Hypothalamus (tissue), 51 donors: ENCODE measurements at regions not wholly inside any gene's neighbourhood (a gene's known extent, or its start where the extent isn't known, plus 50 kb on each side); places are given as distances from the start of the nearest gene placed in this dataset.
A peak's percentile ranks its signal among the peaks of the same experiment; 100 is the strongest.
"Not testable (repeated sequence)": the region's sequence is repeated elsewhere in the genome, so short reads cannot be mapped to it uniquely, and the experiment has no call there.

ENCODE experiments used
- DNase-seq, 51 donors: peaks; one replicate each; lab custom pipeline; 2025; lab: John Stamatoyannopoulos, UW

DNA sequence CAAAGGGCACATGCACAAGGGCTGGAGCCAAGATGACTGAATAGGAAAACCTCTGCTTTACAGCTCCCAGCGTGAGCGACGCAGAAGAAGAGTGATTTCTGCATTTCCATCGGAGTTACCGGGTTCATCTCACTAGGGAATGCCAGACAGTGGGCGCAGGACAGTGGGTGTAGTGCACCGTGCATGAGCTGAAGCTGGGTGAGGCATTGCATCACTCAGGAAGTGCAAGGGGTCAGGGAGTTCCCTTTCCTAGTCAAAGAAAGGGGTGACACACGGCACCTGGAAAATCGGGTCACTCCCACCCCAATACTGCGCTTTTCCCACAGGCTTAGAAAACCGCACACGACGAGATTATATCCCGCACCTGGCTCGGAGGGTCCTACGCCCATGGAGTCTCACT is 64.5 kb upstream of the HTR1E start:
- not testable (repeated sequence) for DNase-seq

DNA sequence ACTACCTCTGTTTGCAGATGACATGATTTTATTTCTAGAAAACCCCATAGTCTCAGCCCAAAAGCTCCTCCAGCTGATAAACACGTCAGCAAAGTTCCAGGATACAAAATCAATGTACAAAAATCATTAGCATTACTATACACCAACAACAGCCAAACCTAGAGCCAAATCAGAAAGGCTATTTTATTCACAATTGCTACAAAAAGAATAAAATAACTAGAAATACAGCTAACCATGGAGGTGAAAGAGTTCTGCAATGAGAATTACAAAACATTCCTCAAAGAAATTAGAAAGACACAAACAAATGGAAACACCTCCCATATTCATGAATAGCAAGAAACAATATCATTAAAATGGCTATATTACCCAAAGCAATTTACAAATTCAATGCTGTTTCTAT is 65.6 kb upstream of the HTR1E start:
- no peak for DNase-seq

DNA sequence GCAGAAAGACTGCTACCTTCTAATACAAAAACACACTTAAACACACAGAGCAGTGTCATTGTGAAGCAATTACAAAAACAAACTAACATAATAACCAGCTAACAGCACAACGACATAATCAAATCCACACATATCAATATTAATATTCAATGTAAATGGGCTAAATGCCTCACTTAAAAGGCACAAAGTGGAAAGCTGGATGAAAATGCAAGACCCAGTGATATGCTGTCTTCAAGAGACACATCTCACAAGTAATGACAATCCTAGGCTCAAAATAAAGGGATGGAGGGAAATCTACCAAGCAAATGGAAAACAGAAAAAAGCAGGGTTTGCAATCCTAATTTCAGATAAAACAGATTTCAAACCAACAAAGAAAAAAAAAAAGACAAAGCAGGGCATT is 67.8 kb upstream of the HTR1E start:
- no peak for DNase-seq

DNA sequence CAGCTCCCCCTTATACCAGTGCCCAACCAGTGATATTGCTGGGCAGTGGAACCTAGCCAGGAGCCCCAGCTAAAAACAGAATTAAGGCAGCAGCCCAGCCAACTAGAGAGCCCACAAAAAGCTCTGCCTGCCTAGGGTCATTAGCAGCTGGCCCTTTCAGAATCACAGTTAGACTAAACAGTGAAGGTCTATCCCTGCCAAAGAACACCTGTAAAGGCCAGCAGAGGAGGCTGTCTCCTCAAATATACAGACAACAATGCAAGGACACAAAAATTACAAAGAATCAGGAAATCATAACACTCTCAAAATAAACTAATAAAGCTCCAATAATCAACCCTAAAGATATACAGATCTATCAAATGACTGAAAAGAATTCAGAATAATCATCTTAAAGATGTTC is 77.8 kb upstream of the HTR1E start:
- no peak for DNase-seq

DNA sequence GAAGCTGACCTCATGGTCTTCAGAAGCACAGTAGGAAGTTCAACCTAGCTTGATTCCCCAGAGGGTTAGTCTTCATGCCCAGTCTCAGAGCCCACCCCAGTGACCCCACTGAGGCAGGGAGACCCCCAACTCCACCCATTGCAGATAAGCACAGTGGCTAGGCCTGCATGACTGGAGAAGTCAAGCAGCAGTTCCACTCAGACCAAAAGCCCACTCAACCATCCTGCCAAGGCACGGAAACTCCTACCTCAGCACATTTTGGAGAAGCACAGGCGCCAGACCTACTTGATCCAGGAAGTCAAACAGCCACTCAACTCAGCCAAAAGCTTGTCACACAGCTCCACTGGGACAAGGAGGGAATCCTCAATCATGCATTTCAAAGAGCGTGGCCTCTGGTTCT is 78.4 kb upstream of the HTR1E start:
- no peak for DNase-seq

DNA sequence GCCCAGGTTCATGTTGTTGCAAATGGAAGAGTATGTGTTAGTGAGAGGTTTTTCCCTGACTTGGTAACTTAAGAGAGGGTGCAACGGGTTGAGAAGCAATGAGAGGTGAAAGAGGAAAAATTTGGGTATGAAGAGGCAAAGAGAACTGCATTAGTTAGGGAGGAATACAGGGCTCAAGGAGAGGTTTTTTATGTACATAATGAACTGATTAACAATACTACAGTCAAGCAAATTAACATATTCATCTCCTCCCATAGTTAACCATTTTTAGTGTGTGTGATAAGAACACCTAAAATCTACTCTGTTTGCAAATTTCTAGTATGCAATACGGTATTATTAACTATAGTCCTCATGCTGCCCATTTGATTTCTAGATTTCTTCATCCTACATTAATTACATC is 79.5 kb upstream of the HTR1E start:
- DNase-seq = no peak

DNA sequence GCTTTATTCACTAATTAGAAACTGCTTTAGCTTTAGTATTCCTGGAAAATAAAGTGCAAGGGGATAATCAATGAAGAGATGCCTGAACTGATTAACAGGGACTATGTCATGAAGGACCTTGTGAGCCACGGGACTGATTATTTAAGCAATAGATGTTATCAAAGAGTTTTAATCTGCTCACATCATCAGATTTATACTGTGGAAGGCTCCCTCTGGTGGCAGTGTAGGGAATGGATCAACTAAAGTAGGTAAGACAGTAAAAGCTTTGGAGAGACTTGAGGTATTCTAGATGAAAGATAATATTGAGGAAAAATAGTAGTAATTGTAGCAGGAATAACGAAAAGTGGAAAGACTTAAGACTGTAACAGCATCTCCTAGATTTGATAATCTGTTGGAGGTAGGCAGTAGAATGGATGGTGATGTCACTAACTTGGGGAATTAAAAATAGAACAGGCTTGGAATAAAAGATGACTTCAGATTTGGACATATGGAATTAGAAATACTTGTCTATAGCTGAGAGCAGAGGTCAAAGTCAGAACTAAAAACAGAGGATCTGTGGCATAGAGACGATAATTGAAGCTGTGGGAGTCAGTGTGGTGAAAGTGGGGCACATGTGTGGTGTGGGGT is 80.3 kb upstream of the HTR1E start:
- DNase-seq = peak in 9 of 51 donors; percentile 1 to 52 (median 8)

DNA sequence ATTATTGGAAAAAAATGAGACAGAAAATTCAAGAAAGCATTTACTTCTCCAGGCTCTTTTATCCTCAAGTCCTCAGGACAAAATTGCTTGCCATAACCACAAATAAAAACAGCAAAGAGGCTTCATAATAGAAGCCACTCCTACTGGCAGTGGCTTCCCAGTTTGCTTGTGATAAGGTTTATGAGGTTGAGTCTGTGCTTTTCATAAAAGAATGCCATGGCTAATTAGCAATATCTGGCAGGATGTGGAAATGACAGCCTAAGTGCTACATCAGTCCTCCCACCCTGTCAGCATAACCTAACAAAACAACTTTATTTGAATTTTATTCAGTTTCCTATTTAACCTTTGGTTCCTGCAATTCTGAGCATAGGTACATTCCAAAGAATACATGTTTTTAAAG is 80.9 kb upstream of the HTR1E start:
- DNase-seq = no peak

DNA sequence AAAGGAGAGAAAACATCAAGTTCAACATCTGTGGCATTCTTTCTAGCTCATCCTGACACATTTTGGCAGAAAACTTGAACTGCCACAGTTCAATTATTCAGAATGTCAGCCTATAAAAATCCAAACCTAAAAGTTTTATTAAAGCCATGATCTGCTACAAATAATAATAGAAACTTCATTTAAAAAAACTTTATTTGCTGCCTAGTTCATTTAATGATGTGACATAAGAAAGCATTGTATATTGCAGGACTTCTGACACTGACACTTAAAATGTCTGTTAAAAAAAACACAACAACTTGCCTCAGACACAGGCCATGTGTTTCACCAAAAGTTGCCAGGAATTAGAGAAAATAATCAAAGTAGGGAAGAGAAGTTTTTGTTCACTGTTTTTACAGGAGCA is 88.3 kb upstream of the HTR1E start:
- DNase-seq = no peak

DNA sequence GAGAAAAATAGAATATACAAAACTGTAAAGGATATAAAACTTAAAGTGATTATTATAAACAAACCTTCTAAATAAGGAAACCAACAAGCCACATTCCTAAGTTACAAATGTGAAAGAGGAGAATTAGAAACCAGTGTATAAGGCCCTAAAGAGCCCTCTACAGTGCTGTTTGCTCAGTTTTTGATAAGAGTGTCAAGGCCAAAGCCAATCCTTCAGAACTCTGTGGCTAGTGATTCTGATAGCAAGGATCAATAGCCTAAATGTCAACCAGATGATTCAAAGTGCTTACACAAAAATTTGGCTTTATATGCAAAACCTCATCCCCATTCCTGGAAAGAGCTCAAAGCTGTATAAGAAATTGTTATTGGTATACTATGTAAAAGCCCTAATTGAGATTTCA is 104.6 kb upstream of the HTR1E start:
- no peak for DNase-seq

DNA sequence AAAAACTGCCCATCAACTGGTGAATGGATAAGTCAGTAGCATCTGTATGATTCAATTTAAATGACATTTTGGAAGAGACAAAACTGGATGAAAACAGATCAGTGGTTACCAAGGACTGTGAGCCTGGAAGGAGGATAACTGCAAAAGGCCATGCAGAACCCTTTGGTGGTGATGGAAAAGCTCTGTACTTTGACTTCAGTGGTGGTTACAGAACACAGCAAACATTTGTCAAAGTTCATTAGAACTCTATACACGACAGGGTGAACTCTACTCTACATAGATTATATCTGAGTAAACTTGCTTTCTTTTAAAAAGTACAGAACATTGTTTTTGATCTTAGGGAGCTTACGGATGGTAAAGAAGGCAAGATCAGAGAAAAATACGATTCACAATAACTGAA is 111.9 kb upstream of the HTR1E start:
- no peak for DNase-seq

DNA sequence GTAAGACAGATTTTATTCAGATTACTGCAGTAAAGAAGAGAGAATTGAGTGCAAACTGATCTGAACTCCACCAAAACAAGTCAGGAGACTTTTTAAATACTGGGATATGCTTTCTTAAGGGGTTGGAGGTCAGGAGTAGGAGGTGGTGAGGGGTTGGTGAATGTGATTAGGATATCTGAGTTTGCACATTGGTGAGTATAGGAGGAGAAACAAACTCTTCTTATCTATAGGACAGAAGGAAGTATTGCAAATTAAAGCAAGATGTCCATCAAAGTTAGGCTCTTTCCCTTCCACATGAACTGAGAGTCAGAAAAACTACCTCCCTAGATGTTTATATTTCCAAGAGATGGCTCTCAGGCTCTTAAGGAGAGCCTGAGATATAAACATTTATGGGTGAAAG is 114.6 kb upstream of the HTR1E start:
- DNase-seq = no peak

DNA sequence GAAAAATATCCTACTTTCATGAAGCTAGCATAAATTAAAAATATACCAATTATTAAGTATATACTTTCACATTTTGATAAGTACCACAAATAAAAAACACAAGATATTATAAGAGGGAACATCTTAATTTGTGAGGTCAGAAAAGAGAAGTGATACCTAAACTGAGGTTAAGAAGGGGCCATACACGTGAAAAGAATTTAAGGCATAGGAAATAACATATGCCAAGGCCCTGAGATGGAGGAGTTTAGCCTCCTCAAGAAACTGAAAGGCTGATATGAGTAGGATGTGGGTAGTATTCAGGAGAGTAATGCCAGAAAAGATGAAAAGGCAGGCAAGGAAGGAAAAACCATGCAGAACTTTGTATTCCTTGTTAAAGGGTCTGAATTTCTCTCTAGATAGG is 116.6 kb upstream of the HTR1E start:
- no peak for DNase-seq

DNA sequence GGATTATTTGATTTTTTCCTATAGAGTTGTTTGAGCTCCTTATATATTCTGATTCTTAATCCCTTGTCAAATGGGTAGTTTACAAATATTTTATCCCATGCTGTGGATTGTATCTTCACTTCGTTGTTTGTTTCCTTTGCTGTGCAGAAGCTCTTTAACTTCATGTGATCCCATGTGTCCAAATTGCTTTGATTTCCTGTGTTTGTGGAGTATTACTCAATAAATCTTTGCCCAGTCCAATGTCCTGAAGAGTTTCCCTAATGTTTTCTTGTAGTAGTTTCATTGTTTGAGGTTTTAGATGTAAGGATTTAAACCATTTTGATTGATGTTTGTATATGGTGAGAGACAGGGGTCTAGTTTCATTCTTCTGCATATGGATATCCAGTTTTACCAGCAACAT is 143.7 kb upstream of the HTR1E start:
- DNase-seq = no peak

DNA sequence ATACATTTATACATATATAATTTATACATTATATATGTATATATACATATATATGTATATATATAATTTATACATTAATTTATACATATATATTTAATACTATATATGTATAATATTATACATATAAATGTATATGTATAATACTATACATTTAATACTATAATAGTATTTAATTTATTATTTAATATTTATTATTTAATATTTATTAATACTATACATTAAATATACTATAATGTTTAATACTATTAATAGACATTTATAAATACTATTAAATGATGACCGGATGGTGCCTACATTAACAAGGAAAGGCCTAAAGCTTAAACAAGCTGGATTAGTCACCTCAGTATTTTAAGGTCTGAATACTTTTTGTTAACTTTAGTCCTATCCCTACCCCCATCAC is 145.9 kb upstream of the HTR1E start:
- no peak for DNase-seq

DNA sequence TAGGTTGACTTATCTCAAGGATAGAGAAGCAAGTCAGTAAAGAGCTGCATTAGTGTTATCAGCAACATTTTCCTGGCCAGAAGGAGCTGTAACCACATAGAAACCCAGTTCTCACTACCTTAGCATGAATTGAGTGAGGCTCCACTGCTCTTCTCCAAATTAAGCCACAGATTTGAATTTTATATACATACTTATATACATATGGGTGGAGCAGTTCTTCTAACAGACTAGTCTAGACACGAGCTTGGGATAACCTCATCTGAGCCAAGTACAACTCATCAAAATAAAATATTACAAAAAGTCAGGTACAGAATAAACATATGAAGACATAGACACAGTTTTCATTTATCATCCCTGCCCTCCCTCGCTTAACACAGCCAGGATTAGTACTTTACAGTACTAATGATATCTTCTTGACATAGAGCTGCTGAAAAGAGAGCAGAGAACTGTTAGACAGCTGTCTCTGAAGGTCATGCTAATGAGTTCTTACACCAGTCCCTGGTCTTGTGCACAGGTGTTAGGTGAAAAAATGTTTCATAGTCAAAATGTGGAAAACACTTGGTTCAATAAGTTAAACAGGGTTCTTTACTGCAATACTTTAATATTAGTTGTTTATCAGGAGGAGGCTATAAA is 147.4 kb upstream of the HTR1E start:
- no peak for DNase-seq

DNA sequence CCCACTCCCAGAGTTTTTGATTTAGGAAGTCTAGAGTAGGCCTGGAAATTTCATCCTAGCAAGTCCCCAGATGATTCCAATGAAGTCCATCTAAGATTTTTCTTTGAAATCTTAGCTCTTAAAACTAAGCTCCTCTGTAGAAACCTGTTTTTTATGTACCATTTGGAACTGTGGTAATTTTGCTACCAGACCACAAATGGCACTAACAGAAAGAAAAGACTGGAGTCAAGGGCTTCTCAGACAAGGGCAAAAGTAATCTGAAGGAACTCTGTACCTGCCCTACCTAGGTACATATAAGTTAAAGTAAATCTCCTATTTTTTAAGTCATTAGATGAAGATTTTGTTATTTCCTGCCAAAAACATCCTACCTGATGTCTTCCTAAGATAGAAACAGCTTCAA is 155.0 kb upstream of the HTR1E start:
- no peak for DNase-seq

DNA sequence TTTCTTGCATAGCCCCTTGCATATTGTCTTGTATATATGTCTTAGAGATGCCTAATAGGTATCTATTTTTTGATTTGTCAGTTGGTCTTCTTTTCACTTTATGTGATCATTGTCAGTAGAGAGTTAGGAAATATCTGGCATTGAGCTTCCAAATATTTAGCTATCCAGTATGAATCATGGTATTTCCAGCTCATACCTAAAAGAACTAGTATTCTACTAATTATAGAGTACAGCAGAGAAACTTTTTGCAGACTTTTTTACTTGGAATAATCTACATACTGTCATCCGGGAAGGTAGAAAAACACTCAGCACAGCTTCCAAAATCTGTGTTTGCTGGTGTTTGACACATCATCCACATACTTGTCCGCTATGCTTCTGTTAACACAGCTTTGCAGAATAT is 156.4 kb upstream of the HTR1E start:
- DNase-seq = peak in 1 of 51 donors; percentile 4

DNA sequence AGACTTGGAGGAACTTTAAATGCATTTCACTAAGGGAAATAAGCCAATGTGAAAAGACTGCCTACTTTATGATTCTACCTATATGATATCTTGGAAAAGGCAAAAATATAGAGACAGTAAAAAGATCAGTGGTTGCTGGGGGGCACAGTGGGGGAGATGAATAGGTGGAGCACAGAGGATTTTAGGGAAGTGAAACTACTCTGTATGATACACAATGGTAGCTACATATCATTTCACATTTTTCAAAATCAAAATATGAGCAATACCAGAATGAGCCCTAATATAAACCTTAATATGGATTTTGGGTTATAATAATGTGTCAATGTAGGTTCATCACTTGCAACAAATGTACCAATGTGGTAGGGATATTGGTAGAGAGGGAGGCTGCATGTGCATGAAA is 161.4 kb upstream of the HTR1E start:
- DNase-seq = no peak

DNA sequence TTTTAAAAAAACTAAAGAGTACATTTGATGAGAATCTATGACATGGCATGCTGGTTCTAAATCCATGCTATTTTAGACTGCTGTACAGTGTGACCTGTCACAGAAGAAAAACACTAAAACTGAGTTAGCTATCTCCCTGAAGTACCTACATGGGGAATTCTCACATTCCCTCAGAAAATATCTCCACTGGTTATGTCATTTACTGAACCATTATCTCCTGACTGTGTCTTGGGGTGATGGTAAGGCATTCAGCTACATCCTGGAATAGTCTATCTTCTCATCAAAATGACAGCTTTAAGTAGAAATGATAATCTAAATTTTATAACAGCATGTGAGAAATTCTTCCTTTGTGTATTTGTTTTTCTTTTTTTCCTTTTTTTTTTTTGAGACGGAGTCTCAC is 172.1 kb upstream of the HTR1E start:
- DNase-seq = no peak

DNA sequence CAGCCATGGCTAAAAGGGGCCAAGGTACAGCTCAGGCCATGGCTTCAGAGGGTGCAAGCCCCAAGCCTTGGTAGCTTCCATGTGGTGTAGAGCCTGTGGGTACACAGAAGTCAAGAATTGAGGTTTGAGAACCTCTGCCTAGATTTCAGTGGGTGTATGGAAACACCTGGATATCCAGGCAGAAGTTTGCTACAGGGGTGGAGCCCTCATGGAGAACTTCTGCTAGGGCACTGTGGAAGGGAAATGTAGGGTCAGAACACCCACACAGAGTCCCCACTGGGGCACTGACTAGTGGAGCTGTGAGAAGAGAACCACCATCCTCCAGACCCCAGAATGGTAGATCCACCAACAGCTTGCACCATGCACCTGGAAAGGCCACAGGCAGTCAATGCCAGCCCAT is 177.4 kb upstream of the HTR1E start:
- not testable (repeated sequence) for DNase-seq

DNA sequence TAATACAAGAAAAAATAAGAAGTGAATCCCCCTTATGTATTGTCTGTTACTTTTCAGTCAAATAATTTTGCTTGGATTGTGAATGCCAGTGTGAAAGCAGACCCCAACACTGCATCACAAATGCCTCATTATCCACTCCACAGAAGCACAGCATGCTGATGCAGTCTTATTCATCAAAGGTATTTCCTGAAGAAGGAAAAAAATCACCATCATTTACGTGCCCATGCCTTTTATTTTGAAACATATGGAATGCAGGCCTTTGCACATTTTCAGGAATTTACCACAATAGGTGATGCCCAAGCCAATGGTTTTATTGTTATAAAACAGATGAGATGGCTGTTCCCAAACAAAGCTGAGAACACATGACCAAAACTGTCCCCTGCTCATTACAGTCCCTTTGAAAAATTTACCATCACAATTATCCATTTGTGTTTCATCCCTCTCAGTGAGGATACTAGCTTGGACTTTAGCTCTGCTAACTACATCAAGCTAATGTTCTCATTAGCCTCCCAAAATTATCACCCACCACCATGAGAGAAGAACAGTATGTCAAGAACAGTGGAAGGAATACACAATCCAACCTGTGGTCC is 180.6 kb upstream of the HTR1E start:
- DNase-seq = no peak

DNA sequence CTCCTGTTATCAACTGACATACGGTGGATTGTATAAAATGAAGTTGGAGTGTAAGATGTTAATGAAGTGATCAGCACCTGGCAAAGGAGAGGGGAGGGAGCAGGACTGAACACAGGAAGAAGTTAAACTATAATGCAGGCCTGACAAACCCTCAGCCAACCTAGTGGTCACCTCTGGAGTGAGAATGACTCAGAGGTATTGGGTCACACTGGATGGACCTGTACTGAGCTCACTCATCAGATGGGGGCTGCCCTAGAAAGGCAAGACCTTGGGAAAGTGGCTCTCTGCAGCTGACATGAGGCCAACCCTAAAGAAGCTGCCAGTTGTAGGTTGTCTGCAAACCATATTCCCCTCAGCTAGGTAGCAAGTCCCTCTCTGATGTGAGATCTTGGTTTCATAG is 193.3 kb upstream of the HTR1E start:
- no peak for DNase-seq
